H1 (cell line): ENCODE measurements at regions not wholly inside any gene's neighbourhood (a gene's known extent, or its start where the extent isn't known, plus 50 kb on each side); places are given as distances from the start of the nearest gene placed in this dataset.

Source experiments
- CTCF ChIA-PET: fragments of 300-600 bp; sonication (Branson Sonifier 250); formaldehyde crosslinking; loops from one replicate; lab custom pipeline; 2021; ENCODE audit not compliant: partially characterized antibody; lab: Charles Lee
- POLR2A ChIA-PET: fragments of 300-600 bp; sonication (Branson Sonifier 250); formaldehyde crosslinking; loops from one replicate; lab custom pipeline; 2021; ENCODE audit warnings: inconsistent platforms; ENCODE audit not compliant: partially characterized antibody; lab: Charles Lee
- DNase-seq, 2 experiments: peaks; one replicate each; pipeline versions ENCODE4 v3.0.0 to v3.0.0-alpha.2; 2010 to 2022; ENCODE audit warnings: low spot score in 2 of 2, low read depth in 1 of 2, mixed read lengths in 1 of 2
- FAIRE-seq: peaks from 2 replicates; lab custom pipeline; 2011; peaks lifted over from hg19 to GRCh38; lab: Jason Lieb, UNC
- H2AFZ ChIP-seq: 2 replicates; pipeline ENCODE4 v1.8.1; 2012; ENCODE audit warnings: low read length, inconsistent platforms
- H2AK5ac ChIP-seq: 2 replicates; pipeline ENCODE4 v1.6.1; 2013; ENCODE audit warnings: low read depth, low read length
- H2BK120ac ChIP-seq: replicated peaks from 2 replicates; pipeline ENCODE3; 2013; ENCODE audit warnings: low read depth, low read length, inconsistent platforms
- H2BK12ac ChIP-seq: 2 replicates; pipeline ENCODE4 v1.6.1; 2013; ENCODE audit warnings: low read depth, low read length
- H2BK15ac ChIP-seq: 2 replicates; pipeline ENCODE4 v1.6.1; 2013; ENCODE audit warnings: low read length
- H2BK20ac ChIP-seq: 2 replicates; pipeline ENCODE4 v1.6.1; 2013; ENCODE audit warnings: low read length
- H2BK5ac ChIP-seq: 2 replicates; pipeline ENCODE4 v1.6.1; 2013; ENCODE audit warnings: low read depth, low read length
- H3K14ac ChIP-seq: 2 replicates; pipeline ENCODE4 v1.6.1; 2013; ENCODE audit warnings: inconsistent platforms; ENCODE audit not compliant: insufficient read length
- H3K18ac ChIP-seq: 2 replicates; pipeline ENCODE4 v1.6.1; 2013; ENCODE audit warnings: low read length; ENCODE audit errors: extremely low read depth
- H3K23ac ChIP-seq: 2 replicates; pipeline ENCODE4 v1.6.1; 2013; ENCODE audit warnings: inconsistent platforms; ENCODE audit not compliant: insufficient read length
- H3K23me2 ChIP-seq: 2 replicates; pipeline ENCODE4 v1.6.1; 2013; ENCODE audit warnings: low read depth, low read length
- H3K27ac ChIP-seq: 2 replicates; pipeline ENCODE4 v1.6.1; 2011; ENCODE audit warnings: low read depth, low read length, inconsistent platforms
- H3K27me3 ChIP-seq, 4 experiments: replicated peaks in 1 of 4; 1 replicate in 1 of 4; 2 replicates in 3 of 4; pipeline versions ENCODE4 v1.6.1 to v1.8.1; 2011 to 2013; ENCODE audit warnings: low read length in 3 of 4, mild to moderate bottlenecking in 3 of 4, inconsistent platforms in 2 of 4, mixed read lengths in 2 of 4, moderate library complexity in 1 of 4; ENCODE audit not compliant: control insufficient read depth in 3 of 4, insufficient read depth in 3 of 4; ENCODE audit errors: extremely low read depth in 1 of 4
- H3K36me3 ChIP-seq, 4 experiments: 2 replicates each; pipeline versions ENCODE4 v1.6.1 to v1.8.1; 2011 to 2013; ENCODE audit warnings: mild to moderate bottlenecking in 4 of 4, low read length in 3 of 4, moderate library complexity in 2 of 4, control low read depth in 1 of 4, inconsistent platforms in 1 of 4; ENCODE audit not compliant: insufficient read depth in 4 of 4, control insufficient read depth in 2 of 4
- H3K4ac ChIP-seq: replicated peaks from 2 replicates; pipeline ENCODE3; 2013; ENCODE audit warnings: low read length, low read depth, mixed read lengths, inconsistent platforms; ENCODE audit not compliant: insufficient read length
- H3K4me1 ChIP-seq, 4 experiments: replicated peaks in 1 of 4; 1 replicate in 1 of 4; 2 replicates in 3 of 4; pipeline versions ENCODE4 v1.6.1 to v1.8.1; 2011 to 2013; ENCODE audit warnings: low read length in 3 of 4, inconsistent platforms in 2 of 4, mixed read lengths in 1 of 4; ENCODE audit not compliant: insufficient read depth in 4 of 4, control insufficient read depth in 3 of 4
- H3K4me2 ChIP-seq, 2 experiments: 2 replicates each; pipeline versions ENCODE4 v1.6.1 to v1.8.1; 2011 to 2013; ENCODE audit warnings: low read depth in 2 of 2, low read length in 2 of 2, control low read depth in 1 of 2, inconsistent platforms in 1 of 2, mild to moderate bottlenecking in 1 of 2; ENCODE audit not compliant: insufficient read depth in 1 of 2
- H3K4me3 ChIP-seq, 4 experiments: fragments of 200-600, 300-600 bp in 1 of 4; sonication (generic), shearing (Covaris generic), sonication (Bioruptor Twin) in 1 of 4; 2 replicates each; pipeline versions ENCODE4 v1.5.1 to v1.8.1; 2011 to 2016; ENCODE audit warnings: low read length in 4 of 4, low read depth in 3 of 4, control low read depth in 2 of 4, inconsistent platforms in 2 of 4, mild to moderate bottlenecking in 2 of 4, mixed read lengths in 1 of 4, moderate library complexity in 1 of 4; ENCODE audit not compliant: insufficient read depth in 2 of 4; ENCODE audit errors: extremely low read depth in 1 of 4
- H3K56ac ChIP-seq: replicated peaks from 2 replicates; pipeline ENCODE3; 2013; ENCODE audit warnings: low read depth, mild to moderate bottlenecking, mixed read lengths, low read length, inconsistent platforms; ENCODE audit not compliant: insufficient read length
- H3K79me1 ChIP-seq: 2 replicates; pipeline ENCODE4 v1.6.1; 2013; ENCODE audit warnings: low read depth, low read length, control low read depth
- H3K79me2 ChIP-seq, 2 experiments: 2 replicates each; pipeline versions ENCODE4 v1.6.1 to v1.8.1; 2012 to 2013; ENCODE audit warnings: low read length in 2 of 2, mild to moderate bottlenecking in 2 of 2, inconsistent platforms in 1 of 2; ENCODE audit not compliant: insufficient read depth in 2 of 2, control insufficient read depth in 1 of 2
- H3K9ac ChIP-seq, 4 experiments: replicated peaks in 1 of 4; 1 replicate in 1 of 4; 2 replicates in 3 of 4; pipeline versions ENCODE4 v1.6.1 to v1.8.1; 2011 to 2013; ENCODE audit warnings: low read depth in 3 of 4, low read length in 3 of 4, control low read depth in 2 of 4, mild to moderate bottlenecking in 2 of 4, moderate library complexity in 2 of 4, inconsistent platforms in 1 of 4; ENCODE audit errors: extremely low read depth in 1 of 4
- H3K9me3 ChIP-seq, 2 experiments: 2 replicates each; pipeline versions ENCODE4 v1.6.1 to v1.8.1; 2012 to 2013; ENCODE audit warnings: mild to moderate bottlenecking in 2 of 2, moderate library complexity in 2 of 2, control low read depth in 1 of 2, inconsistent platforms in 1 of 2, low read depth in 1 of 2, low read length in 1 of 2, mixed read lengths in 1 of 2; ENCODE audit not compliant: insufficient read depth in 2 of 2
- H4K20me1 ChIP-seq, 2 experiments: replicated peaks in 1 of 2; 2 replicates each; pipeline versions ENCODE3 to v1.8.1; 2011 to 2013; ENCODE audit warnings: inconsistent platforms in 2 of 2, low read length in 2 of 2, mild to moderate bottlenecking in 1 of 2; ENCODE audit not compliant: insufficient read depth in 2 of 2, control insufficient read depth in 1 of 2
- H4K5ac ChIP-seq: 2 replicates; pipeline ENCODE4 v1.6.1; 2013; ENCODE audit warnings: low read length, low read depth, mixed read lengths, inconsistent platforms; ENCODE audit not compliant: insufficient read length
- H4K8ac ChIP-seq: 2 replicates; pipeline ENCODE4 v1.8.0; 2013; ENCODE audit warnings: mild to moderate bottlenecking, moderate library complexity, low read length, inconsistent platforms; ENCODE audit not compliant: insufficient read depth; ENCODE audit errors: extremely low read depth
- H4K91ac ChIP-seq: replicated peaks from 2 replicates; pipeline ENCODE3; 2013; ENCODE audit warnings: low read length, mixed read lengths, inconsistent platforms; ENCODE audit not compliant: insufficient read length
- ASH2L ChIP-seq: fragments of 200-600, 300-600 bp; sonication (generic); IDR thresholded peaks from one replicate; pipeline ENCODE4 v1.7.1; 2017; ENCODE audit warnings: low read length
- BRCA1 ChIP-seq: IDR thresholded peaks from 2 replicates; pipeline ENCODE4 v1.6.1; 2012; ENCODE audit warnings: low read depth, low read length, improper control_type of control experiment
- CTBP2 ChIP-seq: IDR thresholded peaks from 2 replicates; pipeline ENCODE4 v1.7.0; 2011; ENCODE audit warnings: borderline replicate concordance, mild to moderate bottlenecking, moderate library complexity, mixed read lengths, low read length; ENCODE audit not compliant: insufficient read depth, insufficient read length
- EGR1 ChIP-seq: IDR thresholded peaks from 2 replicates; pipeline ENCODE4 v1.6.1; 2011; ENCODE audit warnings: low read depth, low read length, borderline replicate concordance
- JUND ChIP-seq: IDR thresholded peaks from 2 replicates; pipeline ENCODE4 v1.6.1; 2011; ENCODE audit warnings: mild to moderate bottlenecking, improper control_type of control experiment, low read length
- MAFK ChIP-seq: IDR thresholded peaks from 2 replicates; pipeline ENCODE4 v1.6.1; 2012; ENCODE audit warnings: low read depth, mild to moderate bottlenecking, improper control_type of control experiment, low read length
- RXRA ChIP-seq: IDR thresholded peaks from 2 replicates; pipeline ENCODE4 v1.6.1; 2011; ENCODE audit warnings: low read depth, mild to moderate bottlenecking, low read length, moderate library complexity; ENCODE audit not compliant: insufficient read depth
- SIN3A ChIP-seq, 2 experiments: IDR thresholded peaks in 1 of 2; conservative IDR thresholded peaks in 1 of 2; 2 replicates each; pipeline ENCODE4 v1.6.1; 2011 to 2012; ENCODE audit warnings: low read length in 2 of 2, improper control_type of control experiment in 1 of 2, low read depth in 1 of 2, mild to moderate bottlenecking in 1 of 2
- SP1 ChIP-seq: IDR thresholded peaks from 2 replicates; pipeline ENCODE4 v1.6.1; 2011; ENCODE audit warnings: low read depth, low read length
- SP4 ChIP-seq: IDR thresholded peaks from 2 replicates; pipeline ENCODE4 v1.6.1; 2012; ENCODE audit warnings: low read length, inconsistent platforms
- TAF1 ChIP-seq: IDR thresholded peaks from 2 replicates; pipeline ENCODE4 v1.6.1; 2011; ENCODE audit warnings: mild to moderate bottlenecking, low read depth, low read length
- TBP ChIP-seq: IDR thresholded peaks from 2 replicates; pipeline ENCODE4 v1.6.1; 2011; ENCODE audit warnings: low read depth, low read length, improper control_type of control experiment
- ZNF274 ChIP-seq: IDR thresholded peaks from 2 replicates; pipeline ENCODE4 v1.7.0; 2012; ENCODE audit warnings: low read length, borderline replicate concordance; ENCODE audit errors: extremely low read depth
- WGBS, 2 experiments: shearing (Covaris generic) in 1 of 2; methylation state at CpG; one replicate each; pipeline versions ENCODE4 v1.1.6 to v1.1.7; 2013 to 2015; ENCODE audit warnings: low lambda C conversion rate in 2 of 2, mixed read lengths in 2 of 2, inconsistent platforms in 1 of 2, low coverage in 1 of 2, missing lambda C conversion rate in 1 of 2; ENCODE audit not compliant: insufficient replicate concordance in 2 of 2, insufficient coverage in 1 of 2, insufficient read length in 1 of 2; ENCODE audit errors: extremely low coverage in 1 of 2, missing lambda C conversion rate in 1 of 2; 5-methylcytosine and 5-hydroxymethylcytosine counted together
- TF ChIP-seq, protein P1 (sequence below): IDR thresholded peaks from 2 replicates; pipeline ENCODE4 v1.6.1; 2012; ENCODE audit warnings: low read length, inconsistent platforms

DNA sequence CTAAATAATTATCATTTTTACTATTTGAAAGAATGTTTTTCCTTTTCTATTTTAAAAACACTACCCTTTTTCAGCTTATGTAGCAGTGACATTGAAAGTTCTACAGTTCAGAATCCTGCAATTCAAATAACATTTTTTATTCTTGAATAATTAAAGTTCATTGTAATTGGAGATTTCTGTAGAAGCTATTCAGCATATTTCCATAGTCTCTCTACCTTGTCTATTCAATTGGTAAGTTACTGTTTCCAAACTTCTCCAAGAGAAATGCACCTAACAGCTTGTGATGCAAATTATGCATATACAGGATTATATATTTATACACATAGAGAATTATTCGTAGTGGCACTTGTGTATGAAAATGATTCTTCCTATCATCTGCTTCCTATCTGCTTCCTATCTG lies 149.7 kb upstream of the ARRDC3 start:
- FAIRE-seq, result no peak
- TF ChIP-seq RXRA, result no peak
- TF ChIP-seq EGR1, result no peak
- no peak for TF ChIP-seq SIN3A (conservative IDR thresholded peaks at IDR 0.05 in 1 of 2, IDR thresholded peaks at IDR 0.05 in 1 of 2; ENCODE audit: low read depth in 1 of 2, low read length in 2 of 2)
- TF ChIP-seq, protein P1, sequence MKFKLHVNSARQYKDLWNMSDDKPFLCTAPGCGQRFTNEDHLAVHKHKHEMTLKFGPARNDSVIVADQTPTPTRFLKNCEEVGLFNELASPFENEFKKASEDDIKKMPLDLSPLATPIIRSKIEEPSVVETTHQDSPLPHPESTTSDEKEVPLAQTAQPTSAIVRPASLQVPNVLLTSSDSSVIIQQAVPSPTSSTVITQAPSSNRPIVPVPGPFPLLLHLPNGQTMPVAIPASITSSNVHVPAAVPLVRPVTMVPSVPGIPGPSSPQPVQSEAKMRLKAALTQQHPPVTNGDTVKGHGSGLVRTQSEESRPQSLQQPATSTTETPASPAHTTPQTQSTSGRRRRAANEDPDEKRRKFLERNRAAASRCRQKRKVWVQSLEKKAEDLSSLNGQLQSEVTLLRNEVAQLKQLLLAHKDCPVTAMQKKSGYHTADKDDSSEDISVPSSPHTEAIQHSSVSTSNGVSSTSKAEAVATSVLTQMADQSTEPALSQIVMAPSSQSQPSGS, result no peak
- no peak for TF ChIP-seq SP1
- no peak for TF ChIP-seq CTBP2
- TF ChIP-seq BRCA1, result no peak
- no peak for TF ChIP-seq JUND
- no peak for TF ChIP-seq TAF1
- TF ChIP-seq MAFK, result no peak
- no peak for TF ChIP-seq SP4
- TF ChIP-seq ZNF274, result no peak
- TF ChIP-seq TBP, result no peak
- TF ChIP-seq ASH2L, result no peak

More for the DNA sequence above, 149.7 kb upstream of the ARRDC3 start:
- Histone ChIP-seq H4K91ac (no peak overlapping the region), H3K9ac (no peak overlapping the region), H3K27ac (no peak overlapping the region), H4K5ac (no peak overlapping the region), H2AFZ (no peak overlapping the region), H3K56ac (no peak overlapping the region), H4K8ac (no peak overlapping the region), H2BK12ac (no peak overlapping the region), H3K36me3 (no peaks in the 10 kb centered on the region), H3K23ac (no peak overlapping the region), H3K9me3 (no peaks in the 10 kb centered on the region), H3K4me1 (no peaks in the 10 kb centered on the region), H3K23me2 (no peaks in the 10 kb centered on the region), H3K4ac (no peak overlapping the region), H2BK120ac (no peak overlapping the region), H3K18ac (no peak overlapping the region), H3K14ac (no peak overlapping the region), H3K79me1 (no peaks in the 10 kb centered on the region), H2BK20ac (no peak overlapping the region), H2BK5ac (no peak overlapping the region), H3K27me3 (no peaks in the 10 kb centered on the region), H2AK5ac (no peak overlapping the region), H3K4me2 (no peak overlapping the region), H3K79me2 (no peaks in the 10 kb centered on the region), H4K20me1 (no peaks in the 10 kb centered on the region), H3K4me3 (no peak overlapping the region), H2BK15ac (no peak overlapping the region)
- CTCF ChIA-PET, result interaction anchor here (1.4 kb wide), 1 partner anchor 33 kb away, joined by 3 read pairs; no protein-coding TSS in a partner anchor
- WGBS, 2 experiments, result 88% methylated on average over 1 of the region's 1 CpG; no CpG with 5 or more reads in 1 of the 2 experiments
- POLR2A ChIA-PET, result no interaction called here
- DNase-seq, result no peak
